GM23338 (cell line): ENCODE measurements at regions not wholly inside any gene's neighbourhood (a gene's known extent, or its start where the extent isn't known, plus 50 kb on each side); places are given as distances from the start of the nearest gene placed in this dataset.

Source experiments
- ATAC-seq: fragments of 200-7000 bp; cut with Tn5 transposase; 3 replicates; pipeline ENCODE4 v1.9.1; 2020
- DNase-seq: peaks from one replicate; pipeline ENCODE4 v3.0.0-alpha.2; 2015; ENCODE audit warnings: low spot score
- H2AFZ ChIP-seq: fragments of 200-600 bp; sonication (generic); 2 replicates; pipeline ENCODE4 v1.8.0; 2016; ENCODE audit warnings: antibody characterized with exemption, mild to moderate bottlenecking, moderate library complexity
- H3F3A ChIP-seq: fragments of 200-600 bp; sonication (generic); replicated peaks from 2 replicates; pipeline ENCODE4 v1.8.0; 2017; ENCODE audit warnings: antibody characterized with exemption, mixed run types, low read depth
- H3K27ac ChIP-seq: fragments of 200-600 bp; sonication (generic); 2 replicates; pipeline ENCODE4 v1.6.1; 2016; ENCODE audit warnings: low read depth
- H3K27me3 ChIP-seq: fragments of 200-600 bp; sonication (generic); 2 replicates; pipeline ENCODE4 v1.8.0; 2016; ENCODE audit warnings: mild to moderate bottlenecking, mixed run types, moderate library complexity; ENCODE audit not compliant: insufficient read depth
- H3K36me3 ChIP-seq: fragments of 200-600 bp; sonication (generic); 2 replicates; pipeline ENCODE4 v1.8.0; 2016; ENCODE audit warnings: mild to moderate bottlenecking; ENCODE audit not compliant: insufficient read depth
- H3K4me1 ChIP-seq: fragments of 200-600 bp; sonication (generic); 2 replicates; pipeline ENCODE4 v1.8.0; 2016; ENCODE audit warnings: mild to moderate bottlenecking, moderate library complexity; ENCODE audit not compliant: insufficient read depth
- H3K4me2 ChIP-seq: fragments of 200-600 bp; sonication (generic); 2 replicates; pipeline ENCODE4 v1.7.1; 2017; ENCODE audit warnings: mixed run types
- H3K4me3 ChIP-seq: fragments of 200-600 bp; sonication (generic); 2 replicates; pipeline ENCODE4 v1.6.1; 2016; ENCODE audit warnings: mixed run types
- H3K79me2 ChIP-seq: fragments of 200-600 bp; sonication (generic); replicated peaks from 2 replicates; pipeline ENCODE4 v1.8.0; 2017; ENCODE audit warnings: mild to moderate bottlenecking; ENCODE audit not compliant: insufficient read depth
- H3K9me2 ChIP-seq: fragments of 200-600 bp; sonication (generic); 2 replicates; pipeline ENCODE4 v1.8.0; 2017; ENCODE audit not compliant: insufficient read depth
- H4K20me1 ChIP-seq: fragments of 200-600 bp; sonication (generic); replicated peaks from 2 replicates; pipeline ENCODE4 v1.8.0; 2017; ENCODE audit warnings: mild to moderate bottlenecking; ENCODE audit not compliant: insufficient read depth
- H3K27ac Mint-ChIP-seq: 2 replicates; pipeline ENCODE4 v1.8.0; 2020; ENCODE audit warnings: inconsistent platforms, mild to moderate bottlenecking, moderate library complexity, mixed read lengths
- H3K27me3 Mint-ChIP-seq: 3 replicates; pipeline ENCODE4 v1.8.0; 2022; ENCODE audit warnings: low read depth, mild to moderate bottlenecking, moderate library complexity, mixed read lengths, inconsistent platforms; ENCODE audit not compliant: insufficient read depth, poor library complexity
- H3K36me3 Mint-ChIP-seq: 3 replicates; pipeline ENCODE4 v1.8.0; 2021; ENCODE audit warnings: low read depth, mild to moderate bottlenecking, inconsistent platforms, moderate library complexity, mixed read lengths
- H3K4me1 Mint-ChIP-seq: 3 replicates; pipeline ENCODE4 v1.8.0; 2020; ENCODE audit warnings: mild to moderate bottlenecking, inconsistent platforms, mixed read lengths
- H3K4me3 Mint-ChIP-seq: 3 replicates; pipeline ENCODE4 v1.8.0; 2021; ENCODE audit warnings: moderate library complexity, mild to moderate bottlenecking, inconsistent platforms, mixed read lengths
- H3K9me3 Mint-ChIP-seq: 3 replicates; pipeline ENCODE4 v1.8.0; 2020; ENCODE audit warnings: moderate library complexity, mild to moderate bottlenecking, inconsistent platforms, mixed read lengths
- CREB1 ChIP-seq: fragments of 250-450 bp; sonication (Bioruptor Pico); IDR thresholded peaks from 2 replicates; pipeline ENCODE4 v1.5.0; 2020; ENCODE audit warnings: low read depth, mild to moderate bottlenecking, moderate library complexity
- ETS1 ChIP-seq: IDR thresholded peaks from 2 replicates; pipeline ENCODE4 v1.6.1; 2016; ENCODE audit warnings: antibody characterized with exemption
- EZH2 ChIP-seq: fragments of 200-600 bp; sonication (generic); IDR thresholded peaks from one replicate; pipeline ENCODE4 v1.8.0; 2017; ENCODE audit warnings: antibody characterized with exemption, mild to moderate bottlenecking, low read depth; ENCODE audit not compliant: unreplicated experiment
- EZH2phosphoT487 ChIP-seq: fragments of 200-600 bp; sonication (generic); IDR thresholded peaks from one replicate; pipeline ENCODE4 v1.8.1; 2018; ENCODE audit warnings: antibody characterized with exemption; ENCODE audit not compliant: unreplicated experiment
- JUNB ChIP-seq: IDR thresholded peaks from one replicate; pipeline ENCODE4 v1.6.1; 2016; ENCODE audit warnings: antibody characterized with exemption; ENCODE audit not compliant: unreplicated experiment
- NANOG ChIP-seq: IDR thresholded peaks from 2 replicates; pipeline ENCODE4 v1.6.1; 2016; ENCODE audit warnings: antibody characterized with exemption, borderline replicate concordance
- POLR2AphosphoS5 ChIP-seq: IDR thresholded peaks from 2 replicates; pipeline ENCODE4 v1.6.1; 2016; ENCODE audit warnings: antibody characterized with exemption, low read depth
- ZNF114 ChIP-seq: fragments of 250-450 bp; sonication (Bioruptor Pico); IDR thresholded peaks from 2 replicates; pipeline ENCODE4 v1.5.0; 2020; ENCODE audit warnings: mild to moderate bottlenecking, moderate library complexity
- TF ChIP-seq, protein P1 (sequence below): fragments of 250-450 bp; sonication (Bioruptor Pico); IDR thresholded peaks from 2 replicates; pipeline ENCODE4 v1.5.0; 2020; ENCODE audit warnings: mild to moderate bottlenecking, moderate library complexity
- TF ChIP-seq, protein P2 (sequence below): IDR thresholded peaks from one replicate; pipeline ENCODE4 v1.6.1; 2018; ENCODE audit warnings: antibody characterized with exemption; ENCODE audit not compliant: unreplicated experiment

DNA sequence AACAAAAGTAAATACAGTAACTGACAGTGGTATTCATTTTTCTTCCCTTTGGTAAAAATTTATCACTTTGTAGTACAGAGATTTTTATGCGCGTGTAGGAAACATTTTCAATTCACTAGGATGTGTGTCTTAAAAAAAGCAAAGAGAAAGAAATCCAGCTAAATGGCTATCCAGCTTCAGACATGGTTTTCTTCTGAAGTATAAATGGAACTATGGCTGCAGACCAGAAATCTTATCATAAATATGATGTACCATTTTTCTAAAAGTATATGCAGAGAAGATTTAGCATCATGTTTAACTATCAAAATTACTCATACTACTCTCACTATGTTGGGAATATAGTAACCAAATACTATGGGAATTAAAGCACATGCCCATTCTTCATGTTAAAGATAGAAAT, 328.4 kb upstream of the SMIM30 start:
- Histone ChIP-seq H3K9me2 (no peaks in the 10 kb centered on the region), H3K4me2 (no peak overlapping the region), H3K27ac (no peak overlapping the region), H2AFZ (no peak overlapping the region), H3K79me2 (no peaks in the 10 kb centered on the region), H3F3A (no peaks in the 10 kb centered on the region), H3K27me3 (no peaks in the 10 kb centered on the region), H4K20me1 (no peaks in the 10 kb centered on the region), H3K4me1 (no peaks in the 10 kb centered on the region), H3K4me3 (no peak overlapping the region), H3K36me3 (no peaks in the 10 kb centered on the region)
- no peaks in the 10 kb centered on the region for H3K36me3 Mint-ChIP-seq
- no peak for TF ChIP-seq EZH2phosphoT487
- no peak for TF ChIP-seq EZH2
- TF ChIP-seq ETS1, result no peak
- TF ChIP-seq CREB1, result no peak
- TF ChIP-seq JUNB, result no peak
- no peaks in the 10 kb centered on the region for H3K27me3 Mint-ChIP-seq
- ATAC-seq (no peak), DNase-seq (no peak)
- no peaks in the 10 kb centered on the region for H3K9me3 Mint-ChIP-seq
- H3K4me3 Mint-ChIP-seq, result no peak overlapping the region
- no peaks in the 10 kb centered on the region for H3K4me1 Mint-ChIP-seq
- H3K27ac Mint-ChIP-seq, result no peak overlapping the region

GRCh38 chr7:113446391-113446790, 328.0 kb upstream of the SMIM30 start:
- no peak for DNase-seq
- Histone ChIP-seq H3K36me3 (no peaks in the 10 kb centered on the region), H3K27ac (no peak overlapping the region), H2AFZ (no peak overlapping the region), H3K27me3 (no peaks in the 10 kb centered on the region), H3K4me1 (no peaks in the 10 kb centered on the region), H4K20me1 (no peaks in the 10 kb centered on the region), H3K9me2 (no peaks in the 10 kb centered on the region), H3K79me2 (no peaks in the 10 kb centered on the region), H3K4me2 (no peak overlapping the region), H3K4me3 (no peak overlapping the region), H3F3A (no peaks in the 10 kb centered on the region)
- Mint-ChIP-seq H3K27me3 (no peaks in the 10 kb centered on the region), H3K27ac (no peak overlapping the region), H3K4me1 (no peaks in the 10 kb centered on the region), H3K9me3 (no peaks in the 10 kb centered on the region), H3K4me3 (no peak overlapping the region), H3K36me3 (no peaks in the 10 kb centered on the region)
- no peak for ATAC-seq
- no peak for TF ChIP-seq ZNF114 (CRISPR knock-in tag)
- TF ChIP-seq, protein P1, sequence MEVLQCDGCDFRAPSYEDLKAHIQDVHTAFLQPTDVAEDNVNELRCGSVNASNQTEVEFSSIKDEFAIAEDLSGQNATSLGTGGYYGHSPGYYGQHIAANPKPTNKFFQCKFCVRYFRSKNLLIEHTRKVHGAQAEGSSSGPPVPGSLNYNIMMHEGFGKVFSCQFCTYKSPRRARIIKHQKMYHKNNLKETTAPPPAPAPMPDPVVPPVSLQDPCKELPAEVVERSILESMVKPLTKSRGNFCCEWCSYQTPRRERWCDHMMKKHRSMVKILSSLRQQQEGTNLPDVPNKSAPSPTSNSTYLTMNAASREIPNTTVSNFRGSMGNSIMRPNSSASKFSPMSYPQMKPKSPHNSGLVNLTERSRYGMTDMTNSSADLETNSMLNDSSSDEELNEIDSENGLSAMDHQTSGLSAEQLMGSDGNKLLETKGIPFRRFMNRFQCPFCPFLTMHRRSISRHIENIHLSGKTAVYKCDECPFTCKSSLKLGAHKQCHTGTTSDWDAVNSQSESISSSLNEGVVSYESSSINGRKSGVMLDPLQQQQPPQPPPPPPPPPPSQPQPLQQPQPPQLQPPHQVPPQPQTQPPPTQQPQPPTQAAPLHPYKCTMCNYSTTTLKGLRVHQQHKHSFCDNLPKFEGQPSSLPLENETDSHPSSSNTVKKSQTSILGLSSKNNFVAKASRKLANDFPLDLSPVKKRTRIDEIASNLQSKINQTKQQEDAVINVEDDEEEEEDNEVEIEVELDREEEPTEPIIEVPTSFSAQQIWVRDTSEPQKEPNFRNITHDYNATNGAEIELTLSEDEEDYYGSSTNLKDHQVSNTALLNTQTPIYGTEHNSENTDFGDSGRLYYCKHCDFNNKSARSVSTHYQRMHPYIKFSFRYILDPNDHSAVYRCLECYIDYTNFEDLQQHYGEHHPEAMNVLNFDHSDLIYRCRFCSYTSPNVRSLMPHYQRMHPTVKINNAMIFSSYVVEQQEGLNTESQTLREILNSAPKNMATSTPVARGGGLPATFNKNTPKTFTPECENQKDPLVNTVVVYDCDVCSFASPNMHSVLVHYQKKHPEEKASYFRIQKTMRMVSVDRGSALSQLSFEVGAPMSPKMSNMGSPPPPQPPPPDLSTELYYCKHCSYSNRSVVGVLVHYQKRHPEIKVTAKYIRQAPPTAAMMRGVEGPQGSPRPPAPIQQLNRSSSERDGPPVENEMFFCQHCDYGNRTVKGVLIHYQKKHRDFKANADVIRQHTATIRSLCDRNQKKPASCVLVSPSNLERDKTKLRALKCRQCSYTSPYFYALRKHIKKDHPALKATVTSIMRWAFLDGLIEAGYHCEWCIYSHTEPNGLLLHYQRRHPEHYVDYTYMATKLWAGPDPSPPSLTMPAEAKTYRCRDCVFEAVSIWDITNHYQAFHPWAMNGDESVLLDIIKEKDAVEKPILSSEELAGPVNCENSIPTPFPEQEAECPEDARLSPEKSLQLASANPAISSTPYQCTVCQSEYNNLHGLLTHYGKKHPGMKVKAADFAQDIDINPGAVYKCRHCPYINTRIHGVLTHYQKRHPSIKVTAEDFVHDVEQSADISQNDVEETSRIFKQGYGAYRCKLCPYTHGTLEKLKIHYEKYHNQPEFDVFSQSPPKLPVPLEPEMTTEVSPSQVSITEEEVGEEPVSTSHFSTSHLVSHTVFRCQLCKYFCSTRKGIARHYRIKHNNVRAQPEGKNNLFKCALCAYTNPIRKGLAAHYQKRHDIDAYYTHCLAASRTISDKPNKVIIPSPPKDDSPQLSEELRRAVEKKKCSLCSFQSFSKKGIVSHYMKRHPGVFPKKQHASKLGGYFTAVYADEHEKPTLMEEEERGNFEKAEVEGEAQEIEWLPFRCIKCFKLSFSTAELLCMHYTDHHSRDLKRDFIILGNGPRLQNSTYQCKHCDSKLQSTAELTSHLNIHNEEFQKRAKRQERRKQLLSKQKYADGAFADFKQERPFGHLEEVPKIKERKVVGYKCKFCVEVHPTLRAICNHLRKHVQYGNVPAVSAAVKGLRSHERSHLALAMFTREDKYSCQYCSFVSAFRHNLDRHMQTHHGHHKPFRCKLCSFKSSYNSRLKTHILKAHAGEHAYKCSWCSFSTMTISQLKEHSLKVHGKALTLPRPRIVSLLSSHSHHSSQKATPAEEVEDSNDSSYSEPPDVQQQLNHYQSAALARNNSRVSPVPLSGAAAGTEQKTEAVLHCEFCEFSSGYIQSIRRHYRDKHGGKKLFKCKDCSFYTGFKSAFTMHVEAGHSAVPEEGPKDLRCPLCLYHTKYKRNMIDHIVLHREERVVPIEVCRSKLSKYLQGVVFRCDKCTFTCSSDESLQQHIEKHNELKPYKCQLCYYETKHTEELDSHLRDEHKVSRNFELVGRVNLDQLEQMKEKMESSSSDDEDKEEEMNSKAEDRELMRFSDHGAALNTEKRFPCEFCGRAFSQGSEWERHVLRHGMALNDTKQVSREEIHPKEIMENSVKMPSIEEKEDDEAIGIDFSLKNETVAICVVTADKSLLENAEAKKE (CRISPR knock-in tag), result no peak
- TF ChIP-seq EZH2, result no peak
- TF ChIP-seq ETS1, result no peak
- TF ChIP-seq POLR2AphosphoS5, result no peak
- TF ChIP-seq, protein P2, sequence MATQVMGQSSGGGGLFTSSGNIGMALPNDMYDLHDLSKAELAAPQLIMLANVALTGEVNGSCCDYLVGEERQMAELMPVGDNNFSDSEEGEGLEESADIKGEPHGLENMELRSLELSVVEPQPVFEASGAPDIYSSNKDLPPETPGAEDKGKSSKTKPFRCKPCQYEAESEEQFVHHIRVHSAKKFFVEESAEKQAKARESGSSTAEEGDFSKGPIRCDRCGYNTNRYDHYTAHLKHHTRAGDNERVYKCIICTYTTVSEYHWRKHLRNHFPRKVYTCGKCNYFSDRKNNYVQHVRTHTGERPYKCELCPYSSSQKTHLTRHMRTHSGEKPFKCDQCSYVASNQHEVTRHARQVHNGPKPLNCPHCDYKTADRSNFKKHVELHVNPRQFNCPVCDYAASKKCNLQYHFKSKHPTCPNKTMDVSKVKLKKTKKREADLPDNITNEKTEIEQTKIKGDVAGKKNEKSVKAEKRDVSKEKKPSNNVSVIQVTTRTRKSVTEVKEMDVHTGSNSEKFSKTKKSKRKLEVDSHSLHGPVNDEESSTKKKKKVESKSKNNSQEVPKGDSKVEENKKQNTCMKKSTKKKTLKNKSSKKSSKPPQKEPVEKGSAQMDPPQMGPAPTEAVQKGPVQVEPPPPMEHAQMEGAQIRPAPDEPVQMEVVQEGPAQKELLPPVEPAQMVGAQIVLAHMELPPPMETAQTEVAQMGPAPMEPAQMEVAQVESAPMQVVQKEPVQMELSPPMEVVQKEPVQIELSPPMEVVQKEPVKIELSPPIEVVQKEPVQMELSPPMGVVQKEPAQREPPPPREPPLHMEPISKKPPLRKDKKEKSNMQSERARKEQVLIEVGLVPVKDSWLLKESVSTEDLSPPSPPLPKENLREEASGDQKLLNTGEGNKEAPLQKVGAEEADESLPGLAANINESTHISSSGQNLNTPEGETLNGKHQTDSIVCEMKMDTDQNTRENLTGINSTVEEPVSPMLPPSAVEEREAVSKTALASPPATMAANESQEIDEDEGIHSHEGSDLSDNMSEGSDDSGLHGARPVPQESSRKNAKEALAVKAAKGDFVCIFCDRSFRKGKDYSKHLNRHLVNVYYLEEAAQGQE, result no peak
- no peak for TF ChIP-seq EZH2phosphoT487
- no peak for TF ChIP-seq NANOG
